ENCODE measurements at regions not wholly inside any gene's neighbourhood (a gene's known extent, or its start where the extent isn't known, plus 50 kb on each side); places are given as distances from the start of the nearest gene placed in this dataset.
"Not testable (repeated sequence)": the region's sequence is repeated elsewhere in the genome, so short reads cannot be mapped to it uniquely, and the experiment has no call there.

GRCh38 chr9:81804306-81804705 lies 115.0 kb upstream of the TLE1 start:
- no TSS peak for BruUV-seq (replicated peaks)
- CTCF ChIA-PET = no interaction called here
- no peaks in the 10 kb centered on the region for H3K9me3 Mint-ChIP-seq (ENCODE audit: low read depth, unreplicated experiment)
- H3K36me3 Mint-ChIP-seq (ENCODE audit: insufficient read depth, unreplicated experiment) = no peaks in the 10 kb centered on the region
- intact Hi-C loops (cut with micrococcal nuclease; ENCODE audit: unreplicated experiment) = no loop called here
- DNase-seq = no peak
- peaks cover 13% of the 10 kb centered on the region for H3K4me1 Mint-ChIP-seq (ENCODE audit: low read depth, unreplicated experiment)
- no peak for TF ChIP-seq CTCF (IDR thresholded peaks at IDR 0.05; ENCODE audit: unreplicated experiment)
- H3K27me3 Mint-ChIP-seq (ENCODE audit: unreplicated experiment) = no peaks in the 10 kb centered on the region
- no peak overlapping the region for H3K27ac Mint-ChIP-seq (ENCODE audit: unreplicated experiment)
- no peak overlapping the region for H3K4me3 Mint-ChIP-seq (ENCODE audit: low read depth, unreplicated experiment)

GRCh38 chr9:81811688-81812087 lies 116.5 kb upstream of the SPATA31D4 start:
- intact Hi-C loops (cut with micrococcal nuclease; ENCODE audit: unreplicated experiment); H3K4me3 Mint-ChIP-seq (ENCODE audit: low read depth, unreplicated experiment); DNase-seq; CTCF ChIA-PET; BruUV-seq (replicated peaks); H3K9me3 Mint-ChIP-seq (ENCODE audit: low read depth, unreplicated experiment); H3K36me3 Mint-ChIP-seq (ENCODE audit: insufficient read depth, unreplicated experiment); H3K27me3 Mint-ChIP-seq (ENCODE audit: unreplicated experiment); H3K27ac Mint-ChIP-seq (ENCODE audit: unreplicated experiment): not testable (repeated sequence)
- H3K4me1 Mint-ChIP-seq (ENCODE audit: low read depth, unreplicated experiment) = peaks cover 23% of the 10 kb centered on the region

GRCh38 chr9:81814401-81814793 lies 113.8 kb upstream of the SPATA31D4 start:
- no peak overlapping the region for H3K4me3 Mint-ChIP-seq (ENCODE audit: low read depth, unreplicated experiment)
- CTCF ChIA-PET = interaction anchor here (0.6 to 1.2 kb wide), 2 partner anchors 8 to 124 kb away, joined by 4 read pairs; partner anchors contain the start of gene TLE1
- no peak for DNase-seq
- H3K4me1 Mint-ChIP-seq (ENCODE audit: low read depth, unreplicated experiment) = peaks cover 23% of the 10 kb centered on the region
- intact Hi-C loops (cut with micrococcal nuclease; ENCODE audit: unreplicated experiment) = no loop called here
- H3K36me3 Mint-ChIP-seq (ENCODE audit: insufficient read depth, unreplicated experiment) = no peaks in the 10 kb centered on the region
- no TSS peak for BruUV-seq (replicated peaks)
- peak overlapping the region; percentile 43 for H3K27ac Mint-ChIP-seq (ENCODE audit: unreplicated experiment)
- TF ChIP-seq CTCF (IDR thresholded peaks at IDR 0.05; ENCODE audit: unreplicated experiment) = no peak
- H3K9me3 Mint-ChIP-seq (ENCODE audit: low read depth, unreplicated experiment) = no peaks in the 10 kb centered on the region
- H3K27me3 Mint-ChIP-seq (ENCODE audit: unreplicated experiment) = no peaks in the 10 kb centered on the region

- Mint-ChIP-seq H3K27ac (ENCODE audit: unreplicated experiment) (peak overlapping the region; percentile 43), H3K27me3 (ENCODE audit: unreplicated experiment) (no peaks in the 10 kb centered on the region), H3K9me3 (ENCODE audit: low read depth, unreplicated experiment) (no peaks in the 10 kb centered on the region), H3K4me1 (ENCODE audit: low read depth, unreplicated experiment) (peaks cover 29% of the 10 kb centered on the region), H3K36me3 (ENCODE audit: insufficient read depth, unreplicated experiment) (no peaks in the 10 kb centered on the region), H3K4me3 (ENCODE audit: low read depth, unreplicated experiment) (peak overlapping the region; percentile 17)
- intact Hi-C loops (cut with micrococcal nuclease; ENCODE audit: unreplicated experiment) = no loop called here
- CTCF ChIA-PET = interaction anchor here (0.6 to 1.2 kb wide), 3 partner anchors 85 to 1120 kb away, joined by 3 to 4 read pairs (median 3); partner anchors contain the start of gene TLE1
- no peak for TF ChIP-seq CTCF (IDR thresholded peaks at IDR 0.05; ENCODE audit: unreplicated experiment)
- DNase-seq = no peak
- BruUV-seq (replicated peaks) = no TSS peak
Measured at GRCh38 chr9:81814794-81815464, 113.3 kb upstream of the SPATA31D4 start.

GRCh38 chr9:81815781-81816180 lies 112.4 kb upstream of the SPATA31D4 start:
- peaks cover 30% of the 10 kb centered on the region for H3K4me1 Mint-ChIP-seq (ENCODE audit: low read depth, unreplicated experiment)
- intact Hi-C loops (cut with micrococcal nuclease; ENCODE audit: unreplicated experiment) = no loop called here
- no peak overlapping the region for H3K4me3 Mint-ChIP-seq (ENCODE audit: low read depth, unreplicated experiment)
- no peaks in the 10 kb centered on the region for H3K9me3 Mint-ChIP-seq (ENCODE audit: low read depth, unreplicated experiment)
- no peak for DNase-seq
- no peaks in the 10 kb centered on the region for H3K27me3 Mint-ChIP-seq (ENCODE audit: unreplicated experiment)
- CTCF ChIA-PET = no interaction called here
- no peak for TF ChIP-seq CTCF (IDR thresholded peaks at IDR 0.05; ENCODE audit: unreplicated experiment)
- no TSS peak for BruUV-seq (replicated peaks)
- H3K36me3 Mint-ChIP-seq (ENCODE audit: insufficient read depth, unreplicated experiment) = no peaks in the 10 kb centered on the region
- H3K27ac Mint-ChIP-seq (ENCODE audit: unreplicated experiment) = no peak overlapping the region
